GM19397 (cell line): ENCODE measurements at regions not wholly inside any gene's neighbourhood (a gene's known extent, or its start where the extent isn't known, plus 50 kb on each side); places are given as distances from the start of the nearest gene placed in this dataset.
A peak's percentile ranks its signal among the peaks of the same experiment; 100 is the strongest.

Experiments
- ATAC-seq: cut with Tn5 transposase; IDR thresholded peaks from one replicate; pipeline ENCODE4 v1.9.1; 2021; ENCODE audit warnings: mild to moderate bottlenecking, moderate library complexity; ENCODE audit not compliant: unreplicated experiment

- ATAC-seq: no peak
Observed at GRCh38 chr4:132818091-132818490, 331.0 kb upstream of the PCDH10 start.

- ATAC-seq: no peak
Observed at GRCh38 chr4:132823419-132823818, 325.7 kb upstream of the PCDH10 start.

GRCh38 chr4:132824761-132825160, 324.3 kb upstream of the PCDH10 start:
- ATAC-seq: no peak

GRCh38 chr4:132827522-132827921, 321.6 kb upstream of the PCDH10 start:
- ATAC-seq: peak; percentile 53

- no peak for ATAC-seq
Observed at GRCh38 chr4:132838244-132838643, 310.9 kb upstream of the PCDH10 start.

- no peak for ATAC-seq
Observed at GRCh38 chr4:132839070-132839469, 310.0 kb upstream of the PCDH10 start.

- no peak for ATAC-seq
Observed at GRCh38 chr4:132859929-132860328, 289.2 kb upstream of the PCDH10 start.

GRCh38 chr4:132860976-132861375, 288.1 kb upstream of the PCDH10 start:
- ATAC-seq: no peak

GRCh38 chr4:132863619-132864018, 285.5 kb upstream of the PCDH10 start:
- ATAC-seq: no peak

GRCh38 chr4:132865458-132865857, 283.6 kb upstream of the PCDH10 start:
- ATAC-seq: no peak

- no peak for ATAC-seq
Observed at GRCh38 chr4:132865922-132866321, 283.2 kb upstream of the PCDH10 start.

GRCh38 chr4:132866616-132867015, 282.5 kb upstream of the PCDH10 start:
- ATAC-seq: no peak

GRCh38 chr4:132893787-132894186, 255.3 kb upstream of the PCDH10 start:
- ATAC-seq: no peak

GRCh38 chr4:132901224-132901623, 247.9 kb upstream of the PCDH10 start:
- ATAC-seq: no peak

GRCh38 chr4:132910229-132910748, 238.8 kb upstream of the PCDH10 start:
- no peak for ATAC-seq

- no peak for ATAC-seq
Observed at GRCh38 chr4:132918096-132918495, 231.0 kb upstream of the PCDH10 start.

- ATAC-seq: no peak
Observed at GRCh38 chr4:132923516-132923915, 225.6 kb upstream of the PCDH10 start.

GRCh38 chr4:132934911-132935310, 214.2 kb upstream of the PCDH10 start:
- ATAC-seq: no peak

GRCh38 chr4:132955146-132955545, 193.9 kb upstream of the PCDH10 start:
- ATAC-seq: no peak

GRCh38 chr4:132956962-132957361, 192.1 kb upstream of the PCDH10 start:
- ATAC-seq: no peak

GRCh38 chr4:132958457-132959263, 190.4 kb upstream of the PCDH10 start:
- no peak for ATAC-seq

GRCh38 chr4:132981611-132982010, 167.5 kb upstream of the PCDH10 start:
- no peak for ATAC-seq

GRCh38 chr4:132982151-132982550, 166.9 kb upstream of the PCDH10 start:
- no peak for ATAC-seq
